ENCODE measurements at regions not wholly inside any gene's neighbourhood (a gene's known extent, or its start where the extent isn't known, plus 50 kb on each side); places are given as distances from the start of the nearest gene placed in this dataset.
"Not testable (repeated sequence)": the region's sequence is repeated elsewhere in the genome, so short reads cannot be mapped to it uniquely, and the experiment has no call there.

DNA sequence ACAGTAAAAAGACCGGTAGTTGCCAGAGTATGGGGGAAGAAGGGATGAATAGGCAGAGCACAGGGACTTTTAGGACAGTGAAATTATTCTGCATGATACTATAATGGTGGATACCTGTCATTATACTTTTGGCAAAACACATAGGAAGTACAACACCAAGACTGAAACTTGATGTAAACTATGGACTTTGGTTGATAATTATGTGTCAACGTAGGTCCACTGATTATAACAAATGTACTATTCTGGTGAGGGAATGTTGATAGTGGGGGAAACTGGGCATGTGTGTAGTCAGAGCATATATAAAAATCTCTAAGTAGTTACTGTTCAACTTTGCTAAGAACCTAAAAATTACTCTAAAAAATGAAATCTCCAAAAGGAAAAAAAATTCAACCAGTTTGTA, 629.7 kb downstream of the CCDC85A start:
- no peak for DNase-seq

DNA sequence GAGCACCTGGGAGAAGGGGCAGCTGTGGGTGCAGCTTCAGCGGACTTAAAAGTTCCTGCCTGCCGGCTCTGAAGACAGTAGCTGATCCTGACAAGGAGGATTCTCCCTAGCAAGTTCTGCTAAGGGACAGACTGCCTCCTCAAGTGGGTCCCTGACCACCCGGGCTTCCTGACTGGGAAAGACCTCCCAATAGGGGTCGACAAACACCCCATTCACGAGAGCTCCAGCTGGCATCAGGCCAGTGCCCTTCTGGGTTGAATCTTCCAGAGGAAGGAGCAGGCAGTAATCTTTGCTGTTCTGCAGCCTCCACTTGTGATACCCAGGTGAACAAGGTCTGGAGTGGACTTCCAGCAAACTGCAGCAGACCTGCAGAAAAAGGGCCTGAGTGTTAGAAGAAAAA, 632.9 kb downstream of the CCDC85A start:
- no peak for DNase-seq

DNA sequence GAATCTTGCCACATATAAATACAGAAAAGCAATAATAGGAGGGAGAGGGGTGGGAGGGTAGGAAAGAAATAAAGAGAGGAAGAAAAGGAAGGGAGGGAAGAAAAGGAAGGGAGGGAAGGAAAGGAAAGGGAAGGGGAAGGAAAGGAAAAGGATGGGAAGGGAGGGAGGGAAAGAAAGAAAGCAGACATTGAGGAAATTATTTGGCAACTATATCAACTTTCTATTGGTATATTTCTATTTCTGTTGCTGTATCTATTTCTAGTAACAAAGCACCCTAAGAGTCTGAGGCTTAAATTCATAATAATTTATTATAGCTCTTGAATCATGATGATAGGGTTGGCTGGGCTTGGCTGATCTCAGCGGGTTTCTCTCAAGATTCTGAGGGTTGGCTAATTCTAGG, 648.0 kb downstream of the CCDC85A start:
- no peak for DNase-seq

DNA sequence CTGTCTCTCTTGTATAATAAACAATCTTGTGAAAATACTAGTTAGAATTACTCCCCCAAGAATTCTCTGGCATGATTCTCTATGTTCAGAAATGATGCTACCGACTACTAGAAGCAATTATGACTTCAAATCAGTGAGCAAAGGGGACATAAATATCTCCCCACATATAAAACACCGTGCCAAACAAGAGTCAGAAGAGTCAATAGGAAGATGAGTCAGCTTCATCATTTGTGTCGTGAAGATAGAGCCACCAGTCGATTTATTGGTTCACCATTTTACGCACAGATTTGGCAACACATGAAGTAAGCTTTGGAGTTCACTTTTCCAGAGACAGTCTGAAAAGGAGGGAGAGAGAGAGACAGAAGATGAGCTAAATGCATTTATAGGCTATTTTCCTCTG, 650.9 kb downstream of the CCDC85A start:
- DNase-seq: no peak

DNA sequence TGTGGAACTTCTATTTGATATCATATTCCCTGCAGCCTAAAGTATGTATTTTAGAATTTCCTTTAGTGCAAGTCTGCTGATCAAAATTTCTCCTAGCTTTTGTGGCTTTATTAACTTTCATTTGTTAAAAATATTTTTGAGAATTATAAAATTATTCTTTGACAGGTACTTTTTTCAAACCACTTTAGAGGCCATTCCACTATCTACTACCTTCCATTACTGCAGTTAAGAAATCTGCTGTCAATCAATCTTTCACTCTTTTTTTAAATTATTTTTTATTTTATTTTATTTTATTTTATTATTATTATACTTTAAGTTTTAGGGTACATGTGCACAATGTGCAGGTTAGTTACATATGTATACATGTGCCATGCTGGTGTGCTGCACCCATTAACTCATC, 656.2 kb downstream of the CCDC85A start:
- not testable (repeated sequence) for DNase-seq

DNA sequence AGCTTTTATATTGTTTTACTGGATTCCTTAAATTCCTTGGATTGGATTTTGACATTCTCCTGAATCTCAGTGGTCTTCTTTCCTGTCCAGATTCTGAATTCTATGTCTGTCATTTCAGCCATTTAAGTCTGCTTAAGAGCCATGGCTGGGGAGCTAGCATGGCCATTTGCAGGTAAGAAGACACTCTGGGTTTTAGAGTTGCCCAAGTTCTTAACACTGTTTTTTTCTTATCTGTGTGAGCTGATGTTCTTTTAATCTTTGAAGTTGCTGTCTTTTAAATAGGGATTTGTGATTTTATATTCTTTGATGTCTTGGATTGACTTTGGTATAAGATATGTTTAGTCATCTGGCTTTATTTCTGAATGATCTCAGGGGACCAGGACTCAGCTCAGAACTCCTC, 677.2 kb downstream of the CCDC85A start:
- DNase-seq: no peak

DNA sequence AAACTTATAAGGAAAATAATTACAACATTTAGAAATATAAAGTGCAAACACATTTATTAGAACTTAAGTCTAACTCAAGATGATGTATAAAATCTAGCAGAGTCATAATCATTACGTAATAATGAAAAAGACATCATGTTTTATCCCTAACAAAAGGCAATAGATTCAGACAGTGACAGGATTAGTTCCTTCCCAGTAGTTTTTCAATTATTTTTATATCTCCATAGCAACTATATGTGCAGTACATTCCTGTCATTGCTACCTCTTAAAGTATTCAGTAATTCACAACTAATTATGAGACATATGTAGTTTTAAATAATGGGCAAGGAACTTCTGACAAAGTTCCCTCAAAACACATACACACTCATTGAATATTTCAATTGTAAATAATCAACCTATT, 687.9 kb downstream of the CCDC85A start:
- no peak for DNase-seq

DNA sequence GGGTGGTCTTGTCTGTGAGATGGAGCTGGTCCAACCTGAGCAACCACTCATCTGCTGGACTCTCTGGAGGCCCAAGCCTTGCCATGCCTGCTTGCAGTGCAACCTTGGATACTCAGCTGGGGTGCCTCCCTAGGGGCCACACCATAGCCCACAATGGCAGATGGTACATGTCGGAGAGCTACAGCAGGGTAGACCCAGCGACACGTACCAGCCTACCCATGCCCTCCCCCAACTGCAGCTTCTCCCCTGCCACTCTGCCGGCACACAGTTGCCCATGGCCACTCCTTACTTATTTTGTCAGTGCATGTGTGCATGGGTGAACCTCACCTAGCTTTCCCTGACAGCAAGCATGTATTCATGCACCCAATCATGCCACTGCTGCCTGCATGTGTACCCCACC, 690.9 kb downstream of the CCDC85A start:
- no peak for DNase-seq

DNA sequence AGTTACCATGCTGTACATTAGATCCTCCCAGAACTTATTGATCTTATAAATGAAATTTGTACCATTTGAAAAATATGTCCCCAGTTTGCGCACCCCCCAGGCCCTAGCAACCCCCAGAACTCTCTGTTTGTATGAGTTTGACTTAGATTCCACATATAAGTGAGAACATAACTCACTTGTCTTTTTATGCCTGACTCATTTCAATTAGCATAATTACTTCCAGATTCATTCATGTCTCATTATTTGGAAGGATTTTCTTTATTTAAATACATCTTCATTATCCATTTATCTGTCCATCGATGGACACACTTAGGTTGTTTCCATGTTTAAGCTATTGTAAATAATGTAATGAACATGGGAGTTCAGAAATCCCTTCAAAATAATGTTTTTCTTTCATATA, 705.9 kb downstream of the CCDC85A start:
- no peak for DNase-seq

DNA sequence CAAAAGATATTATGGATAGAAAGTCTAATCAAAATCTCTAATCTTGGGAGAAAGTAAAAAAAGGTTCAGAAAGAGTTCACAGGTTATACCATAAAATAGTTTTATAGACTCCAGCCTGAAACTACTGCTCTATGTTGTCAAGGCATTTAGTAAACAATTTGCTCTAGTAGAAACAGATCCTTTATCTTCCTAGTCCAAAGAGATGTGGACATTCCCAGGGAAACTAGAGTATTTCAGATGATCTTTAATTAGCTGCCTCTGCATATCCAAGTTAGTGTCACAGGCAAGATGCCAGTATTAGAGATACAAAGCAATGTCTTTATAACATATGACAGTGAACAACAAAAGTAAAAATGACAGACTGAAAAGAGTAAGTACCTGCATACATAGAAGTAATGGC, 708.6 kb downstream of the CCDC85A start:
- no peak for DNase-seq

DNA sequence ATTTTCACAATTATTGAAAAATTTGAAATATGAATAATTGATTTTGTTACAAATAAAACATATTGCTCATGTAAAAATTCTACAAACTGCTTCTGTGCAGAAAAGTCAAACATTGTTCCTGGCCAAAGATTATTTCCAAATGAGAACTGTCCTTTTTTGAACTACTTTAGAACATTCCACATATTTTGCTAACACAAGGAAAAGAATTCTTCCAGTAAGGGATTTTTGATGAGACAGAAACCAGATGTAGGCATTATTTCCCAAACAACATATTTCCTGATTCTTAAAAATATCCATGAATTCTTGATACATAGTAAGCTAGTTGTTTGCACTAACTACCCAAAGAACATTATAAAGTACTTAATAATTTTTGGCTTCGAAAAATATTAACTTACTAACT, 715.2 kb downstream of the CCDC85A start:
- no peak for DNase-seq

DNA sequence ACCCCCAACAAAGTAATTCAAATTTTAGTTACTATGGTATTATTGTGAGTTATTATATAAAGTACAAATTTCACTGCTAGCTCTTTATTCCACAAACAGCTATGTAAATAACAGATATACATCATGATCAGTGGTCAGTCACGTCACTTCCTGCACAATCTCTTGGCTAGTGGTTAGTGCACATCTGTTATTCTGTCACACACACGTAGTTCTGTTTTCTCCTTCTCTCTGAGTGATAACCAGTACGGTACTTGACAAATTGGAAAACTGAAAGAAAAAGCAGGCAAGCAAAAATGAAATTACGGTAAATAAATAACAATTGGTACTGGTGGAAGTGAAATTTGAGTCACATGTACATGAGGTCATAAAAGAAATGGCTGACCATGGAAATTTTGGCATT, 728.7 kb downstream of the CCDC85A start:
- DNase-seq: no peak

DNA sequence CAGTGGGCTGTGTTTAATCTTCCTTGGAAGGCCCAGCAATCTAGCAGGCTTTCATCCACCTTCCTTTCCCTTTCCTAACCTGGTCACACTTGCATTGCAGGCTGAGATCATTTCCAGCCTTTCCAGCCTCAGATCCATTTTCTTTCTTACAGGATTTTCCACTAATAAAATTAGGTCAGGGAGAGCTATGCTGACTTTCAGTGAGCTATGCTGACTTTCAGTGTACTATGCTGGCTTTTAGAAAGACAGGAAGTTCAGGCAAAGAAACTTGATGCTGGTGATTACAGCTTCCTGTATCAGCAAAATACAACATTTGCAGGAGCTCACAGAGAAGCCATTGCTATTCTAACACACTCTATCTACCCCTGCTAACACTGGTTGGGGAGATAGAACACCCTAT, 735.0 kb downstream of the CCDC85A start:
- DNase-seq: no peak

DNA sequence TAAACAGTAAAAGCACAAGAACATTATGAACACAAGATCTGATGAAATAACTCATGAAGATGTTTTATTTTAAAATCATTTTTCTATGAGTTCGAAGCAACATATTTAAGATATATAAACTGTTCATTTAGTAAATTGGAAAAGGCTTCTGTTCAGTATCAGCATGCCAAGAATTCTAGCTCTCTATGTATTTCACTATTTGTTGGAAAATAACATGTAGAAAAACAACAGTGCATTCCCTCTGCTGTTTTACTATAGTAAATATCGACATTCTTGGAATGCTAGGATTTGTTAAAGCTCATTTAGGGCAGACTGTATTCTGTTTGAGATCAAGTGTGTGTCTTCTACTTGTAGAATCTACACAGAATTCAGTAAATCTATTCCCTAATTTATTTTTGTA, 750.2 kb downstream of the CCDC85A start:
- DNase-seq: no peak

DNA sequence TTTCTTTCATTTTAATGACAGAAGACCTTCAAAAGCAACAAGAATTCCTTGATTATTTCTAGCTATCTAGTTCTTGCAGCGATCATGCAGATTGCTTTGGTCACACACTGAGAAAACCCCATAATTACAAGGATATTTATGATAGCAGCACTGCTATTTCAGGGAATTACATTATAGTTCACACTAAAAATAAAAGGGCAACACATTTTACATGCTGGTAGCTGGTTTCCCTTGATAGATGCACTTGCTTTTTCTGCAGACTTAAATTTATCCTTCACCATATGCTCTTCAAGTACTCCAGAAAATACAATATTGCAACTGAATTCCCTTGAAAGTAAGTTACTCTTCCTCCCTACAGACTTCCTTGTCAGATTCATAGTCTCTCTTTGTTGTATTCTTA, 751.1 kb downstream of the CCDC85A start:
- no peak for DNase-seq

DNA sequence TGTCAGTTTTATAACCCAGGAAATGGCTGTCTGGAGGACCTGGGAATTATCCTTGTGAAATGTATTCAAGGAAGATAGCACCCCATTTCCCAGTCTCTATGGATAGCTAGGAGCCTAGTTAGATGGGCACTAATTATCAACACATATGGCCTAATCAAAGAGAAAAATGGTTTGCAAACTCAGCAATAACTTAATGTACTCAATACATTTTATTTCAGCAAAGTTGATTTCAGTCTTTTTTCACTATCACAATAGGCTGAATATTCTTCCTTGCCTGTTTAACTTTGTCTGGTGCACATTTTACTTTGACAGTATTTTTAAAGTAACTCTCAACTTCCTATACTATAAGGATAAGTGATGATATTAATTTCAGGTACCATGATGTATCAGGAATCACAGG, 756.3 kb downstream of the CCDC85A start:
- DNase-seq: no peak

DNA sequence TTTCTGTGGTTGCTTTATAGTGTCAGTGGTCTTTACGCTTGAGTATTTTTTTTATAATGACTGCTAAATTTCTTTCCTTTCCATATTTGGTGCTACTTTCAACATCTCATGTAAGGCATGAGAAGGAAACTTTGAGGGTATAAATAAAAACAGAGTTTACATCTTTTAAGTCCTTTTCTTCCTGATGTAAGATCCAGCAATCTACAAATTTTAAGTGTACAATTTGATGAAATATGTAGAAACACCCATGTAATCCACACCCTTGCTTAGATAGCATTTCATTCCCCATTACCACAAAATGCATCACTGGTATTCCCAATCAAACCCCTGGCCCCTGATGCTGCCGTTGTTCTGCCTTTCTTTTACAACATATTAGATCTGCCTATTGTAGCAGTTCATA, 769.1 kb downstream of the CCDC85A start:
- DNase-seq: no peak

DNA sequence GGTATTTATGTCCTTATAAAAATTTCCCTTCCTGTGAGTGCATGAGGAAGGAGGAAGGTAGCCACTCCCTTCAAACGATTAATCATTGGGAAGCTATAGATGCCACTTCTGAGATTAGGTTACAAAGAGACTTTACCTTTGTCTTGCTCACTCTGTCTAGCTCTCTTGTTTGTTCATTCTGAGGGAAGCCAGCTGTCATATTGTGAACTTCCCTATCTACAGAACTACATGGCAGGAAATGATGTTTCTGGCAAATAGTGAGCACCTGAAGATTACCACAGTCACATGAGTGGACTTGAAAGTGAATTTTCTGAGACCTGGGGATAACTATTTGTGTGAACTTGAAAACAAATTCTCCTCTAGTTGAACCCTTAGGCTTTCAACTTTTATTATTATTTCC, 776.8 kb downstream of the CCDC85A start:
- no peak for DNase-seq

DNA sequence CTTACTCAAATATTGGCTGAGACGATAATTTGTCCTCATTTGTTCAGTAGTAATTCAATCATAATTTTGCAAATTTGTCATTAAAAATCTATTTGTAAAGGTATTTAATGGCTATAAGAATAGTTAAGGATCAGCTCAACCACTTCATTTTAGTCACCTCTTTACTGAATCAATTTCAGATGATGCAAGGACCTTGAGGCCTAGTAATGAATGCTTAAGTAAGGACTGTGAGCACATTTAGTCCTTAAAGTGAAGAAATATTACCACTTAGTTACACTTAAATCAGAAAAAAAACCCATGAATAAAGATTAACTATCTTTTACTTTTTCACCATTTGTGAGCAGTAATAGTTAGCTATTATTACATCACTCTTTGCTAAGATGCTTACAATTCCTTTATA, 778.9 kb downstream of the CCDC85A start:
- no peak for DNase-seq

DNA sequence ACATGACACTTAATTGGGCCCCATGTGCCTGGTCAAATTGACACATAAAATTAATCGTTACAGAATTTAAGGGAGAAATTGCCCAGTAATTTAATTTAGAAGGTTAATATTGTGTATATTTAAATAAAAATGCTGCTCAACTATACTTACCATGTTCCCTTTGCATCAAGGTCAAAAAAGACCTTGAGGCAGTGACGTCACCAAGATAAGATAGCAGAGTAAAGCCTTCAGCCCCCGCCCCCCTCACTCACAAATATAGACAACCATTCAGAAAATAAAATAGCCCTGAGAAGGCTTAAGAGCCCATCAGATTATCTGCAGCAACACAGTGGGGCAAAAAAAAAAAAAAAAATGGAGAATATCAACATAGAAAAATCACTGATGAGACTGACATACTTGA, 785.7 kb downstream of the CCDC85A start:
- no peak for DNase-seq

DNA sequence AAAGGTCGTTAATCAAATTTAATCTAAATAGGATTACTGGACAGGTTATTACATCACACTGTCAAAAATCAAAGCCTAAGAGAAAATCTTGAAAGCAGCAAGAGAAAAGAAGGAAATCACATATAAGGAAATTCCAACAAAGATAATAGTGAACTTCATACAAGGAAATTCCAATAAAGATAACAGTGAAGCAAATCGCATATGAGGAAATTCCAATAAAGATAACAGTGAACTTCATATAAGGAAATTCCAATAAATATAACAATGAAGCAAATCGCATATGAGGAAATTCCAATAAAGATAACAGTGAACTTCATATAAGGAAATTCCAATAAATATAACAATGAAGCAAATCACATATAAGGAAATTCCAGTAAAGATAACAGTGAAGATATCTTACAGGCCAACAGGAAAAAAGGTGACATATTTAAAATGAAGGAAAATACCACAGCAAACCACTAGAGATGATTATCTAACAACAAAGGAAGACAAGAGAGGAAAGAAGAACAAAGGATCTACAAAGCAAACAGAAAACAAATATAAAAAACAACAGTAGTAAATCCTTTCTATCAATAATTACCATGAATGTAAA, 787.7 kb downstream of the CCDC85A start:
- no peak for DNase-seq

DNA sequence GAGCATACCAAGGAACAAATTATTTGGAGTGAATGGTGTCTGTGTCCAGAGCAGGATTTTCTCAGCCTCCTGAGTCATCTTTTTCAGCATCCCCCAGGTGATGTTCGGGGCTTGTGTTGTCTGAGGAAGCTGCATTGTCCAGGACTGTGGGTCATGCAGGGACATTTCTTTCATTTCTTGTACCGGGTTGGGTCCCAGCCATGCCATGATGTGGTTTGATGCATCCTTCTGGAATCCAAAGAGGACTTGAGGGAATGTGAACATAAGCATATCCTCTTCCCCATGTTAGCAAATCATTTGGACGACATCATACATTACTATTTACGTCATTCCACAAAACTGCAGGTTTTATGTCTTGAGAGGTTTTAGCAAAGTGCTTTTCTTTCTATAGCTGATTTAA, 797.8 kb downstream of the CCDC85A start:
- no peak for DNase-seq

DNA sequence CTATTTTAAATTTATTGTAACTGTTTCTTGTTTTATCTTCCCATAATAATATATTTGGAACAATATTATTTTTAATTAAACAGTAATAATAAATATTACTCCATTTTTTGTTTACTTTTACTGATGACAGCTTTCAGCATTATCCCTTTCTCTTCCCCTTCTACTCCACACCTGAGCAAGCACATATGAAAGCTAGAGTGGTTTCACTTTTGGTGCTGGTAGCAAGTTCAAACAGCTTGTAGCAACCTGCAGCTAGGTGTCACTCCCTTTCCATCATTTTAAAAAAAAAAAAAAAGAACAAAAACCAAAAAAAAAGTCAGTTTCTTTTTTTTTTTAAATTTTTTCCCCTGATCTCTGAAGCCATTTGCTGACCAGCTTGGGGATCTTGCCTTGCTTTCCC, 801.8 kb downstream of the CCDC85A start:
- no peak for DNase-seq

DNA sequence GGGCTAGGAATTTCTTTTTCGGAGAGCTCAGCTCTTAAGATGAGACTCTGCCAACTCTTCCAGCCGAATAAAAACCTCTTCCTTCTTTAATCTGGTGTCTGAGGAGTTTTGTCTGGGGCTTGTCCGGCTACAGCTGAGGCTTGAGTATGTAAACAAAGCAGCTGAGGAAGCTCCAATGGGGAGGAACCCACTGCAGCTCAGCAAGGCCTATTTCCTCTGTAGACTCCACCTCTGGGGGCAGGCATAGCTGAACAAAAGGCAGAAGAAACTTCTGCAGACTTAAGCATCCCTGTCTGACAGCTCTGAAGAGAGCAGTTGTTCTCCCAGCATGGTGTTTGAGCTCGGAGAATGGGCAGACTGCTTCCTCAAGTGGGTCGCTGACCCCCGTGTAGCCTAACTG, 838.7 kb downstream of the CCDC85A start:
- no peak for DNase-seq

DNA sequence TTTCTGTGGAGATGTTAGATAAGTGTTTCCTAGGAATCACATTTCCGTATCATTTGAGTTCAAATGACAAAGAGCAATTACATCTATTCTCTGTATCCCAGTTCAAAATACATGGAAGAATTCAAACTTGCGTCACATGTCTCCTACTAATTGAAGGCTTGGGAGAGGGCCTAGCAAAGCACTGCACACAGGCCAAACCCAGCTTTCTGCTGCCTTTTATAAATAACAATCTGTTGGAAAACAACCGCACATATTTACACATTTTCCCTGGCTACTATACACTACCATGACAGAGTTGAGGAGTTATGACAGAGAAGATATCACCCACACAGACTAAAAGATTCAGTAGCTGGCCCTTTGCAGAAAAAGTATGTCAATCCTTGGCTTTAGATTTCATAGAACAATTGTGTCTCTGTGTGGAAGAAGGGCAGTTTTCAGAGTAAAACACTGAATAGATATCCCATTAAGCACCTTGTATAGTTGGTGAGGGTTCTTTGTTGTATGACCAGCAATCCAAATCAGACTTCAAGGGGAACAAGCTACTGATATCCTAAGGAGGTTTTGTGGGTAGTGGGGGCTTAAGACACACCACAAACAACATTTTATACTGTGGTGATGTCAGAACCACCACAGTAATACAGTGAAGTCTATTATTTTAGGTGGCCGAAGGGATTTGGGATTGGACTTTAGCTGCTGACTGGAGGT, 861.3 kb downstream of the CCDC85A start:
- no peak for DNase-seq

Measured in stimulated activated CD4-positive, alpha-beta T cell treated with anti-CD3 and anti-CD28 coated beads, Interleukin-4, amount 100 ng/mL, for 4 hours (primary cell).